ENCODE measurements at regions not wholly inside any gene's neighbourhood (a gene's known extent, or its start where the extent isn't known, plus 50 kb on each side); places are given as distances from the start of the nearest gene placed in this dataset.

GRCh38 chr2:133828913-133829312 is 260.6 kb upstream of the NCKAP5 start:
- H3K9me3 ChIP-seq = no peaks in the 10 kb centered on the region
- no peak overlapping the region for H3K27ac ChIP-seq
- no peak for DNase-seq
- no peaks in the 10 kb centered on the region for H3K4me1 ChIP-seq
- H3K4me3 ChIP-seq = no peak overlapping the region
- no peaks in the 10 kb centered on the region for H3K36me3 ChIP-seq (ENCODE audit: low read depth, missing control alignments)
- intact Hi-C loops (cut with DNase I; ENCODE audit: low total_unique reads) = no loop called here
- TF ChIP-seq, protein P1, sequence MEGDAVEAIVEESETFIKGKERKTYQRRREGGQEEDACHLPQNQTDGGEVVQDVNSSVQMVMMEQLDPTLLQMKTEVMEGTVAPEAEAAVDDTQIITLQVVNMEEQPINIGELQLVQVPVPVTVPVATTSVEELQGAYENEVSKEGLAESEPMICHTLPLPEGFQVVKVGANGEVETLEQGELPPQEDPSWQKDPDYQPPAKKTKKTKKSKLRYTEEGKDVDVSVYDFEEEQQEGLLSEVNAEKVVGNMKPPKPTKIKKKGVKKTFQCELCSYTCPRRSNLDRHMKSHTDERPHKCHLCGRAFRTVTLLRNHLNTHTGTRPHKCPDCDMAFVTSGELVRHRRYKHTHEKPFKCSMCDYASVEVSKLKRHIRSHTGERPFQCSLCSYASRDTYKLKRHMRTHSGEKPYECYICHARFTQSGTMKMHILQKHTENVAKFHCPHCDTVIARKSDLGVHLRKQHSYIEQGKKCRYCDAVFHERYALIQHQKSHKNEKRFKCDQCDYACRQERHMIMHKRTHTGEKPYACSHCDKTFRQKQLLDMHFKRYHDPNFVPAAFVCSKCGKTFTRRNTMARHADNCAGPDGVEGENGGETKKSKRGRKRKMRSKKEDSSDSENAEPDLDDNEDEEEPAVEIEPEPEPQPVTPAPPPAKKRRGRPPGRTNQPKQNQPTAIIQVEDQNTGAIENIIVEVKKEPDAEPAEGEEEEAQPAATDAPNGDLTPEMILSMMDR (IDR thresholded peaks at IDR 0.05) = no peak
- TF ChIP-seq POLR2A (IDR thresholded peaks at IDR 0.05) = no peak
- WGBS, 2 donors = 44 to 66% methylated on average over 2 of the region's 2 CpGs
- no peaks in the 10 kb centered on the region for H3K27me3 ChIP-seq

DNA sequence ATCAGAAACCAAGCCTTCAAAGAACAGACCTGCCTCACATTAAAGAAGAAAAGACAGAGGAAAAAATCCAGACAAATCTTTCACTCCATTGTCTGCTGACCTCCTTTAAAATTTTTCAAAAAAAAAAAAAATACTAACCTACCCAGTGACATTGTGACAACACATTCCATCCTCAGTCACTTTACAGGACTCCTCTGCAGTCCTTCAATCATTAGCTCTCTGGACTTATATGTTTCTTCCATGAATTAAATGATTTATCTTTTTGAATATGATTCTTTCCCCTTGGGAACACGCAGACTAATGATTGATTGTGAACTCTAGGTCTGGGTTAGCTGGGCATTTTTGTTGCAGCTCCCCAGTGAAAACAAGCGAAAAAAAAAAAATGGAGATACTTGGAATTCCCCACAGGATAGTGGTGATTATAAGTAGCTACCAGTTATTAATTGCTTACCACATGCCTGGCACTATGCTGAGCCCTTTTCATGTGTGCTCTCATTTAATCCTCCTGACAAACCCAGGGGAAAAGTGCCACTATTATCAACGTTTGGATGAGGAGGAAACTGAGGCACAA is 261.3 kb upstream of the NCKAP5 start:
- H3K27me3 ChIP-seq = no peaks in the 10 kb centered on the region
- H3K4me3 ChIP-seq = no peak overlapping the region
- H3K27ac ChIP-seq = no peak overlapping the region
- intact Hi-C loops (cut with DNase I; ENCODE audit: low total_unique reads) = no loop called here
- H3K36me3 ChIP-seq (ENCODE audit: low read depth, missing control alignments) = no peaks in the 10 kb centered on the region
- no peak for DNase-seq
- 41 to 45% methylated on average over 3 of the region's 3 CpGs for WGBS, 2 donors
- no peaks in the 10 kb centered on the region for H3K4me1 ChIP-seq
- no peaks in the 10 kb centered on the region for H3K9me3 ChIP-seq
- TF ChIP-seq, protein P1 (IDR thresholded peaks at IDR 0.05) = no peak
- no peak for TF ChIP-seq POLR2A (IDR thresholded peaks at IDR 0.05)

- Histone ChIP-seq H3K9me3 (no peaks in the 10 kb centered on the region), H3K27ac (no peak overlapping the region), H3K4me3 (no peak overlapping the region), H3K36me3 (ENCODE audit: low read depth, missing control alignments) (no peaks in the 10 kb centered on the region), H3K4me1 (no peaks in the 10 kb centered on the region), H3K27me3 (no peaks in the 10 kb centered on the region)
- 70 to 73% methylated on average over 1 of the region's 1 CpG for WGBS, 2 donors
- TF ChIP-seq POLR2A (IDR thresholded peaks at IDR 0.05) = no peak
- TF ChIP-seq, protein P1 (IDR thresholded peaks at IDR 0.05) = no peak
- no peak for DNase-seq
- intact Hi-C loops (cut with DNase I; ENCODE audit: low total_unique reads) = no loop called here
These were observed 265.5 kb upstream of the NCKAP5 start for GRCh38 chr2:133833746-133834145.

DNA sequence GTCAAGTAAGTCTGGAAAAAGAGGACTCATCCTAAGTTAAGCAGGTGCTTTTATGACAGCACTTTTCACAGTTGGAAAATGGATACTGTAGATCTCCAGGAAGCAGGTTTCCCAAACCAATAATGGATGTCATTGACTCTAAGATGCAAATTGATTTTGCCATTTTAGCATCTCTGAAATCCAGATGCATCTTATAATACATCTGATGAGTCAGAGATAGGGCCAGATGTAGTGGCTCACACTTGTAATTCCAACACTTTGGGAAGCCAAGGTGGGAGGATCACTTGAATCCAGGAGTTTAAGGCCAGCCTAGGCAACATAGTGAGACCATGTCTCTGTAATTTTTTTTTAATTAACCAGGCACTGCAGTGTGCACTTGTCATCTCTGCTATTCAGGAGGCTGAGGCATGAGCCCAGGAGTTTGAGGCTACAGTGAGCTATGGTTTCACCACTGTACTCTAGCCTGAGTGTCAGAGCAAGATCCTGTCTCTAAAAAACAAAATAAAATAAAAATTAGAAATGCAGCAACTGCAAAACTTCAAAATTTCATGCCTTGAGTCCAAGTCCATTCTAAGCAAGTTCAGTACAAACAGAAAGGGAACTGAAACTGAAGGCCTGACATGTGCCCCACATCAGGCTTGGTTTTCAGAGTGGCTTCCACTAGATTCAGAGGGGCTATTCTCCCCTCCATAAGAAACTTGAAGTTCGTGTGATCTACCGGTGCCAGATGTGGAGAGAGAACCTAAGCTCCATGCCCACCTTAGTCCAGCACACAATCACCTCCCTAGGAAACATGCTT is 267.8 kb upstream of the NCKAP5 start:
- 61 to 90% methylated on average over 2 of the region's 2 CpGs for WGBS, 2 donors

More for the DNA sequence above, 267.8 kb upstream of the NCKAP5 start:
- no peak for DNase-seq
- intact Hi-C loops (cut with DNase I; ENCODE audit: low total_unique reads) = no loop called here
- H3K9me3 ChIP-seq = no peaks in the 10 kb centered on the region
- H3K4me1 ChIP-seq = no peaks in the 10 kb centered on the region
- TF ChIP-seq, protein P1 (IDR thresholded peaks at IDR 0.05) = no peak
- TF ChIP-seq POLR2A (IDR thresholded peaks at IDR 0.05) = no peak
- H3K4me3 ChIP-seq = no peak overlapping the region
- H3K27ac ChIP-seq = no peak overlapping the region
- no peaks in the 10 kb centered on the region for H3K36me3 ChIP-seq (ENCODE audit: low read depth, missing control alignments)
- H3K27me3 ChIP-seq = no peaks in the 10 kb centered on the region
